ENCODE measurements at regions not wholly inside any gene's neighbourhood (a gene's known extent, or its start where the extent isn't known, plus 50 kb on each side); places are given as distances from the start of the nearest gene placed in this dataset.
"Not testable (repeated sequence)": the region's sequence is repeated elsewhere in the genome, so short reads cannot be mapped to it uniquely, and the experiment has no call there.

DNA sequence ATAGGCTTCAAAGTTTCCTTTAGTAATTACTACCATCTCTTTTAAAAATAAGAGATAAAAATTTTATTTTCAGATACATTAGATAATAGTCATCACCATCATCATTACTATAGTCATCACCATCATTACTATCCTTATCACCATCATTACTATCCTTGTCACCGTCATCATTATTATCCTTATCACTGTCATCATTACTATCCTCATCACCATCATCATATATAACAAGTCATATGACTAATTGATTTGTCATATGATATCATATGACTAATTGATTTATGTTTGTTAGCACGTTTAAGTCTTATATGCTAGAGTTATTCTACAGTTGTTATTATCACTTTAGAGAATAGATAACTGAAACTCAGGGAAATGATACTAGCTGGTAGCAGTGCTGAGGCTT, 382.1 kb upstream of the CDH18 start:
- DNase-seq: no peak

DNA sequence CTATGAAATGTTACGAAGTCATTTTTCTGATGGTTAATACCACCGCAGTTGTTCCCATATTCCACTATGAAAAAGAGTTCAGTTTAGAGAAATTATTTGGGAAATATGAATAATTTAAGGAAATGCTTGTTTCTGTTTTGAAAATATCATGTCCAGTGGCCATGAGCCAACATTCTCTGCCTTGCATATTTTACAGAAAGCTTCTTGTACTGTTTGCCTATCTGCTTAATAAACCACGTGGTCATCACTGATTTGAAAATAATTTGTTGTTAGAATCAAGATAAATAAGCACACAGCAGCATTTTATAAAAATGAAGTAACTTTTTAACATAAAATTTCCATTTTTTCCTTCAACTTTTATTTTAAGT, 381.5 kb upstream of the CDH18 start:
- no peak for DNase-seq

DNA sequence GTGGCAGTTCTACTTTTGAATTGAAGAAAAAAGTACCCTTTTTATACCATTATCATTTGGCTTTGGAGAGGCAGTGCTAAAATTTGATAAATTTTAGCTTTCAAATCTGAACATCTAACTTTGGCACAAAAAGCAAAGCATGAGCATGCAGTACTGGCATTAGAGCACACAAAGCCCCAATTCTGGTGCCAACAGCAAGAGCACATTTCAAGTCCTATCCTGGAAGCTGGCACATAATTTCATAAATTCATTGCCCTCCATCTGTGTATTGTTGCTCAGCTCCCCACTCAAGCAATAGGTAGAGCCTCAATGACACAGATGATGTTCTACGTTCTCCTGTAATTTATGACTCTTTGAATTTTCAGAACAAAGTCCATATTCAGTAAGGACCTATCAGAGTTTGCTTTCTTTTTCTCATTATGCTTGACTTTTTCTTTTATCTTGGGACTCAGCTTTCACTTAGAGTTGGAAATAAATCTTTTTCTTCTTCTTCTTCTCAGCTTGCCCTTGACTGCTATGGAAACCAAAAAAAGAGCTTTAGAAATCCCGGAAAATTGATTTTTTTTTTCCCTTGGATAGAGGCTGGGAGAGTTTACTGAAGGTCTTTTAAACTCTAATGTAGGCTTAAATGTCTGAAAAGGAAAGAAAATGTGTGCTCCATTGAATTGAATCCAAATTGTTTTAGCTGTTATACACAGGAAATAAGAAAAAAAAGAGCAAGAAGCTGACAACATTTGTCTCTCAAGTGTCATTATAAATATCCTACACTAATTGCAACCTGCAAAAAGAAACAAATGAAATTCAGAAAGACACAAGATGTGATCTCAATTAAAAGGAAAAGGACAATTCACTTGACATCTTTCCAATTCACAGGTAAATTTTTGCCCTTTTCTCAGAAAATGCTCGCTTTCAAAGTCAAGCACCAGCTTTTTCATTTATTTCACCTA, 380.8 kb upstream of the CDH18 start:
- no peak for DNase-seq

DNA sequence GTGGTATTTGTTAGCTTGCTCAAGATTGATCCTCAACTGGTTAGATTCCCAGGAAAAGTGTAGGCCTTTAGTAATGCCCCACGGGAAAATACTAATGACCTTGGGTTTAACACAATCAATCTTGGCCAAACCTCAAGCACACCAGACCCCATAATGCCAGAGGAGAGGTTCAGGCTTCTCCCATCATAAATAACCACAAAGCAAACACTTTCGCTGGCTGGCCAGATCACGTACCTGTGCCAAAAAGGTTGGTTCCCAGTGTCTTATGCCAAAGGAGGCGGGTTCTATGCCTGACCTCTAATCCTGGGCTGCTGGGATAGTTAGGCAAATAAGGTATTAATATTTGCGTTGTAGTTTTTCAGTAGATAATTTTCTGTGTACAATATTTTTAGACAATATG, 379.2 kb upstream of the CDH18 start:
- DNase-seq: no peak

DNA sequence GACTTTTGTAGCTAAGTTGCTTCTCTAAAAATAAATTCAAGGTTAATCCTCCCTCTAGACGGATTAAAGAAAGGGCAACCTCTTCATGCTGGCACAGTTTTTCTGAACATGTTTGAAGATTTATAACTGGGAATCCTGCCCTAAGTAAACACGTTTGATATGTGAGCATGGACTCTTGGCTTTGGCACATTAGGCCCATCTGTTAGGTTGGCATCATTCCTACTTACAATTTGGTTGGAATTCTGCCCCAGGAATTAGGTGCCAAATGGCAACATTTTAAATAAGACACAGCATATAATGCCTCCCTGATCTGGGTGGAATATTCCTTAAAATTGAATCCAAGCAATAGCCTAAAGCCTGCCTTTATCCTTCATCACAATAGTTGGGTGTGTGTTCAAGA, 372.3 kb upstream of the CDH18 start:
- DNase-seq: peak; percentile 37

DNA sequence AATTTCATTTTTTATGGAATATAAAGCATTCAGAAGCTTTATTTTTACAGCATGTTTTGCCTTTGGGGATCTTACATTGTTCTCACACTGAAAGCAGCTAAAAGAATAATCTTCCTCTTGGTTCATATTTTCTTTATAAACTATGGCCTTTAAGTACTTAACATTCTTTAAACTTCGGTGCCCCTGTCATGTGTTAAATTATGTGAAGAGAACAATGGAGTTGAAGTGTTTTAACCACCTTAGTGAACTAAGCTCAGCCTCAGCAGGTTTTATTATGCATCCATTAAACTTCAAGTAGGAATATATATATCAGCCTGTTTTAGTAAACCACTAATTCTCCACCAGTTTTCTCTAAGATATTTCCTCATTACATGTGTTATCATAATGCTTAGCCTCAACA, 371.4 kb upstream of the CDH18 start:
- no peak for DNase-seq

DNA sequence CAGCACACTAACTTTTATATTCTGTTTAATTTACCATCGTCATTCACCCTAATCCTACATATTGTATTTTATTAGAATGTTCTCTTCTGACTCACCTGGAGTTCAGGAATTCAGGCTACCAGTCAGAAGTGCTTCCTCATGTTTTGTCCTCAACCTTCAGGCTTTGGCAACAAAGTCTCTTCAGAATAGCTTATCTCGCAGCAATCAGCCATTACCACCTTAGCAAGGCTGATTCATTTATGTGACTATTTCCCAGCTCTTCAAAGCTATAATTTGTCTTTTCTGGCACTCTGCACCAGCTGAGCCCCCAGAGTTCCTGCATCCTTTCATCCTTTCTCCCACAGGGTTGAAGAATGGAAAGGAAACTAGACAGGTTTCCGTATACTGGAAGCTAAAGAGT, 365.5 kb upstream of the CDH18 start:
- no peak for DNase-seq

DNA sequence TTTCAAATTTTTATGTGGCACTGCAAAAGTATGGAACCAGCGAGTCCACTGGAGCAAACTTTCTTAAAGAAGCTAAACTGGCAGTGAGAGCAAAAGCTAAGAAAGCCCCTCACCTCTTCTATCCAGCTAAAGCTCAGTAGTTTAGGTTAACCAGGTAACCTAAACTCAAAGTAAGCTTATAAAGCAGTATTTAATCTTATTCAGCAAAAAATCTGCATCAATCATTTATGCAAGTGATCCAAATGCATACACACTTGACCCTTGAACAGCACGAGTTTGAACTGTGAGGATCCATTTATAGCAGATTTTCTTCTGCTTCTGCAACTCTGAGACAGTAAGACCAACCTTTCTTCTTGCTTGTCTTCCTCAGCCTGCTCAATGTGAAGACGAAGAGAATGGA, 363.8 kb upstream of the CDH18 start:
- no peak for DNase-seq

DNA sequence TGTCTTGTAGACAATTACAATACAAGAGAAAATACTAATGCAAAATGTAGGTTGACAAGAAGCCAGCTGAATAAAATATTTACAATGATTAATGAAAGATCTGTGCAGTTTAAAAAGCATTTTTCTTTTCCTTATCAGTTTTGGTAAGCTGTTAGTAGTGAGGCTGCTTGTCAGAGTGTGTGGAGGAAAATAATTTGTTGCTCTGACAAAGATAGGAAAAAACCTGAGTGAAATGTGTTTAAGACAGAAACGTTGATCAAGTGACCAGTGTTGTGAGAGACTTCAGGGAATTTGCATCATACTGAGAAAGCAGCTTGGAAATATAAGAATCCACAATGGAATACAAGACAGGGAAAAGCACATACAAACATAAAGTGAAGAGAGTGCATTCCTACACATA, 360.3 kb upstream of the CDH18 start:
- DNase-seq: no peak

DNA sequence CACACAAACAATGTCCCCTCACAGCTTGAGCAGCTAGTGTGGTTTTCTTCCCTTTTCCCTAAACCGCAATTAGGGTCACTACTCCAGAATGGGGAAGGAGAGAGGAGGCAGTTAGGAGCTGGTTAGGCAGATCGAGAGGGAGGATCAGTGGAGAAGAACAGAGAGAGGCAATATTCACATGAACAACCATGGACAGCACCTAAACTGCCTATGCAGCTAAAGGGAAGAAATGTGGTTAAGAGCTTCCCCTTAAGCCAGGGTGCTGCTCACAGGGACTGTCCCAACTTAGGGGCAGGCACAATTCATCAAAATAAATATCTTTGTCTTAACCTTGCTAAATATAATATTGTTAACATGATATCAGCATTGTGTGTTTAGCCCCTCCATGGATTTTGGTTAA, 359.3 kb upstream of the CDH18 start:
- no peak for DNase-seq

DNA sequence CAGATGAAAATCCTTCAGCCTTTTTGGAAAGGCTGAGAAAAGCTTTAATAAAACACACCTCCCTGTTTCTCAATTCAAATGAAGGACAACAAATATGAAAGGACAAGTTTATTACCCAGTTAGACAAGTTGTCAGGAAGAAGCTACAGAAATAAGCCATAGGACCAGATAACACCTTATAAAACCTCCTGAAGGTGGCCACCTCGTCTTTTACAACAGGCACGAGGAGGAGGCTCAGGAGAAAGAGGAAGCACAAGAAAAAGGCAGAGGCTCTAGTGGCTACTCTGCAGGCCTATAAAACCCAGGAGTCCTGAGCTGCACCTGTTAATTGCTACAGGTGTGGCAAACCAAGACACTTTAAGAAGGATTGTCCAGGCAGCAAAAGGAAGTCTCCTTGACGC, 352.1 kb upstream of the CDH18 start:
- DNase-seq: no peak

DNA sequence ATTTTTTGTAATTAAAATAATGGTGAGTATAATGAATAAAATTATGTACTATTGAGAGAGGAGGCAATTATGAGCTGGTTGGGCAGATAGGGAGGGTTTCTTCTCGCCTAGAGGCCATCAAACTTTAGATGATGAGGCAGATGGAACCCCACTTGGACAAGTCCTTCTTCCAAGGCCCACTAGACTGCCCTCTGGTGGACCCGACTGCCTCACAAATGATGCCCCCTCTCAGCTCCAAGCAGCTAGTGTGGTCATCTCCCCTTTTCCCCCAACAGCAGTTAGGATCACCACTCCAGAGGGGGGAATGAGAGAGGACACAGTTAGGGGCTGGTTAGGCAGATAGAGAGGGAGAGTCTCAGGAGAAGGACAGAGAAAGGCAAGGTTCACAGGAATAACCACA, 348.0 kb upstream of the CDH18 start:
- peak; percentile 9 for DNase-seq

DNA sequence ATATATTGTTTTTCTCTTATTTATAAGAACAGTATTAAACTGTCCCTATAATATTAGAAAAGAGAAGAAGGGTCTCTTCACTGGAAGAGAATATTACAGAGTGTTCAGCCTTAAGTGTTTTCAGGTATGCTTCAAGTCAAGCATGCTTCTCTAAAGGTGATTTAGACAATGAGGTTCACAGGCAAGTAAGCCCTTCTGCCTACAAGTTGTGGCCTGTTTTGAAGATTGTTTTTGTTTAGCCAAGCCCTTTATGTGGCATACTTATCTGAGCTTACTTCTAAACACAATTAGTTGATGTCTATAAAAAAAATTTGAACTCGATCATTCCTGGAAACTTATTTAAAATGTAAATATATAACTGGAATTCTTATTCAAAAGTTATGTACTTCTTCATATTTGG, 343.8 kb upstream of the CDH18 start:
- no peak for DNase-seq

DNA sequence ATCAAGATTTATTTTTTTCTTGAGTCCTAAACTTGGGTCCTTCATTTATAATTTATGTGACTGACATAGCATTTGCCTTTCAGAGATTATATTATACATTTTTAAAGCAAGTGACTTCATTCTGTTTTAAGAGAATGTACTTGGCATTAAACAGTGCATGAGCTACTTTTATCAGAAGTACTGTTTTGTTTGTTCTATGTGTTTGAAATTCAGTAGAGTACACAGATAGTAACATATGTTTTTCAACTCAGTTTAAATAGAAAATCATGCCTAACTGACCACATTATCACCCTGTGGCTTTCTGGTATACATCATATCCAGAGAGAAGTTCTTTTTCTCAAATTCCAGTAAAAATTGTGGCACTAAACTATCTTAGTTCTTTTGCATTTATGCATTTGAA, 335.3 kb upstream of the CDH18 start:
- no peak for DNase-seq

DNA sequence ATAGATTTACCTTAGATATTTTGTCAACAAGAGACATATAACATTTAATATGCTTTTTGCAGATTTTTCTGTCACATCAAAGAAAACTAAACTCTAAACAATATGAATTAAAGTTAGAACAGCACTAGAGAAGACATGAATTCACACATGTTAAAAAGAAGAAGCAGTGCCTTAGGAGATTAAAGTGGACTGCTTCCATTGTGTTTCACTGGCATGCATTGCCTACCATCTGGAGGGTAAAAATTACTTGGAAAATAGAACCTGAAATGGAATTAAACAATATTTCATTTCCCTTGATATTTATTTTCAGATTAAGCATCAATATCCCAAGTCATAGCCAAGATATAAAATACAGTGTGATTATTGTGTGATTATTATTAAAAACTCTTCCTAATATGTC, 319.4 kb upstream of the CDH18 start:
- no peak for DNase-seq

DNA sequence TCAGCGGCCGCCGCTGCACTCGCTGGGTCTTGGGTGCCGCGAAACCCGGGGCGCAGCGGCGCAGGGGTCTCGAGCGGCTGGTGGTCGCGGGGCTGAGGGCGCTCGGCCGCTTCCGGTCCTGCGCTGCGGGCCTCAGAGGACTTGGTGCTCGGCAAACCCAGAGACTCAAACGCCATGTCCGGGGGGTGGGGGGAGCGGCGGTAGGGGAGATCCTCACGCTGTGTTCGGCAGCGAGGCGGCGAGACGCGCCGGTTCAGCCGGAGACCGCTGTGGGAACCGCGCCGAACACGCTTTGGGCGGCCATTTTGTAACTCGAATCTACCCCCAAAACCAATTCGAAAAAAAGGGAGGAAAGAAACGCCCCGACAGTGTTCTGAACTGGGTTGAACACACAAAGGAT, 317.5 kb upstream of the CDH18 start:
- no peak for DNase-seq

DNA sequence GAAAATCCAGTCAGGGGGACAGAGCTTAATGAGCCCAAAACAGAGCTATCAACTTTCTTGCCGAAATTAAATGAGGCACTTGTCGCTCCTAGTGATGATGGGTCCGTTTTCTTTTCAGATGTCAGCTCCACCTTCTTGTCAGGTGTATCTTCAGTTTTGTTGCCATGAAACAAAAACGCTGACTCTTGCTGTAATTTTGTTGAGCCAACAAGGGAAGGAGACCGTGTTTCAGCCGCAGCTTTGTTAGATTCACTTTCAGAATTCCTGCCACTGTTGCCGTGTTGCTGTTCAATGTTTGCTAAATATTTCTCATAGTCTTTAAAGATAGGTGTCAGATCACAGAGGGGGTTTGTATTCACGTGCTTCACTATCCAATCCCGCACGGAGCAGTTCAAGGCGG, 316.6 kb upstream of the CDH18 start:
- not testable (repeated sequence) for DNase-seq

DNA sequence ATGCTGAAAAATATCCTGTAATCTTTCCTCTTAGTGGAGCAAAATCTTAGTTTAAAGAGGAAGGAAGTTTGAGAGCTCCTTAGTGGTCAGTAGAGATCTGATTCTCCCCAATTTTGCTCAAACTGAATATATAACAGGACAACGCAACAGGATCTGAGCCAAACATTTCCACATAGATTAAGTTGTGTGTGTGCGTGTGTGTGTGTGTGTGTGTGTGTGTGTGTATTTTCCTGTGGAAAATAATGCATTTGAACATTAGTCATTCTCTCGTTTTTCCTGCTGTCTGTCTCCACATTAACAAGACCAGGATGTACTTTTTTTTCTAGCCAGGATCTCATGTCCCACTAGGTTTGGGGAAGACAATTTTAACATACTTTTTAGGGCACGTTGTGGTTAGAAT, 312.1 kb upstream of the CDH18 start:
- no peak for DNase-seq

DNA sequence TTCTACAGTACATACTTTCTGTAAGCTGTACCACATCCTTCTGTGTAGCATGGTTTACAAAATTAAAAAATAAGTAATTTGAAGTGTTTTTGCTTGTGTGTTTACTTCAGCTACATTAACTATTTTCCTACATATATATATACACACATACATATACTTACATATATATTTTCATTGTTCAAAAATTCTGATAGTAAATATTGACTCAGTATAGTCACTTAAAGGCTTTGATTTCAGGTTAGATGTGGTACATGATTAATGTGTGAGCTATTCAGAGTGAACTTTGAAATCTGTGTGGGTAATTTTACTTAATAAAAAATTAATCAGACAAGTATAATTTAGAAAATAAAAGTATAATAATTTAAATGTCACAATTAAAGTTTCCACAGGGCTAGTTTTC, 306.7 kb upstream of the CDH18 start:
- DNase-seq: no peak

DNA sequence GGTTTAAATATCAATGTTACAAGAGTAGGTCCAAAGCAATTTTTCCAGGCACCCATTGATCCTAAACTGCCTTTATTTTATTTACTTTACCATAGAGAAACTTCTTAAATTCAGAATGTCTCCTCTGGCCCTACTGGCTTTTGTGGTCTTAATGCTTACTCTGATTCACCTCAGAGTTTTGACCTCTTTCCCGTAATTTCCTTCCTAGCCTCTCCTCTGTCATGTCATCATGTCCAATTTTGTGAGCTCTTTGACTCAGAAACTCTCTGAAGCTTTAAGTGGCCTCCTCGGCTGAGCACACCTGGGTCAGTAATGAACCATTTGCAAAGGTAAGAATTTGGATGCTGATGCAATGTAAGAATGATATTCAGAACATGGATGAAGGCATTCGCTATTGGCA, 303.8 kb upstream of the CDH18 start:
- no peak for DNase-seq

DNA sequence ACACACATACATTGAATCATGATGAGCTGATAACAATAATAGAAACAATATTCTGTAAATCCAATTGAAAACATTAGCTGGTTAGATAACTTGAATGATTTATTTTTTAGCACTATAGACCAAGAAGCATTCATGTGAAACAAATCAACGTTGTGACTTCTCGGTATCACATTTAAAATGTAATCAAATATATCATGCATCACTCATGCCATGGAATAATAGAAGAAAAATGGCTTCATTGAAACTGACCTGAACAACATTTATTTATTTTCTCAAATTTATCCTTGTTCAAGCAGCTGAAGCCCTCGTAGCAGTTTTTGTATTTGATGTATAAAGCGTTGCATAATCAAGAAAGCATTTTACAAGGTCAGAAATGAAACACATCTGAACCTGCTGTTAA, 299.6 kb upstream of the CDH18 start:
- no peak for DNase-seq

DNA sequence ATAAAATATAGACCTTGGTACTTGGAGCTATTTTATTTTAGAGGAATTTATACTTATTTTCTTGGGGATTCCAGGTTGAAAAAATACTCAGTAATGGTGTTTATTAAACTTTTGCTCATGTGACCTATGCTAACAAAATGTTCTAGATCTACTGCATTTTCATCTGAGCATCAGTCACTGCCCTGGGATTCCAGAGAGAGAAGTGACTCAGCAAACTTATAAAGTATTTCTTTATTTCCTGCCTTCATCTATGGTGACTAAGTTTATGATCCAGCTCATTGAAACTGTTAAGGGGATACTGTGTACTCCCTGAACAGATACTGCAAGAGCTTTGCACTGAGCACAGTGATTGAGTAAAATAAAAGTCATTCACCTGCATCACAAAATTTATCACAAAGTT, 298.5 kb upstream of the CDH18 start:
- DNase-seq: no peak

DNA sequence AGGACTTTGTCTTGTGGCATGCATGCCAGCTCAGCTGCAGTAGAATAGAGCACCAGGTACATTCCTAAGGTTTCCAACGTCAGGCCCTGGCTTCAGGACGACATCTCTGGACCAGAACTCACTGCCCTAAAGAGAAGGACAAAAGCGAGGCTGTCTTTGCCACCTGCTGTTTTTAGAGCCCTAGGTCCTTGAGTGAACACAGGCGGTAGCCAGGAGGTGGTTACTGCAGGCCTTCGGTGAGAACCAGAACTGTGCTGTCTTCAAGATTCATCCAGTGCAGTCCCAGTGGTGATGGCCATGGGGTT, 288.9 kb upstream of the CDH18 start:
- DNase-seq: no peak

DNA sequence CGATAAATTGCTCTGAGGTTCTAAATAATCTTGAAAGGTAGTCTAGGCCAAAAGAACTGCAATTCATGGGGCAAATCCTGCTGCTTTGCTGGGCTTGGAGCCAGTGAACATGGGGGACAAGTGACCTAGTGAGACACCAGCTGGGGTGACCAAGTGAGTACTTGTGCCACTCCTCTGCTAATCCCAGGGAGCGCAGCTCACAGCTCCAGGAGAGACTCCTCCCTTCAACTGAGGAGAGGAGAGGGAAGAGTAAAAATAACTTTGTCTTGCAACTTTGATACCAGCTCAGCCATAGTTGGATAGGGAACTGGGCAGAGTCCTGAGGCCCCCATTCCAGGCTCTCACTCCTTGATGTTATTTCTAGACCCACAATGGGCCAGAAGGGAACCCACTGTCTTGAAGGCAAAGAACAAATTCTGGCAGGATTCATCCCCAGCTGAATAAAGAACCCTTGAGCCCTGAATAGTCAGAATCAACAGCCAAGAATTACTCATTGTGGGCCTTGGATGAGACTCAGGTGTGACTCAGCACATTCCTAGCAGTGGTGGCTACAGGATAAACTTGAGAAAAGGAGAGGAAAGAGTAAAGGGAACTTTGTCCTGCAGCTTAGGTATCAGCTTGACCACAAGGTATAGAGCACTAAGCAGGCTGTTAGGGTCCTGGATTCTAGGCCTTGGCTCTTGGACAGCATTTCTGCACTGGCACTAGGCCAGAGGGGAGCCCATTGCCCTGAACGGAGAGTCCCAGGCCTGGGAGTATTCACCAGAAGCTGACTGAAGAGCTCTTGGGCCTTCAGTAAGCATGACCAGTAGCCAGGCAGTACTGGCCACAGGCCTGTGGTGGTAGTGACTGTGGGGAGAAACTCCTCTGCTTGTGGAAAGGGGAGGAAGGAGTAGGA, 288.3 kb upstream of the CDH18 start:
- DNase-seq: no peak

DNA sequence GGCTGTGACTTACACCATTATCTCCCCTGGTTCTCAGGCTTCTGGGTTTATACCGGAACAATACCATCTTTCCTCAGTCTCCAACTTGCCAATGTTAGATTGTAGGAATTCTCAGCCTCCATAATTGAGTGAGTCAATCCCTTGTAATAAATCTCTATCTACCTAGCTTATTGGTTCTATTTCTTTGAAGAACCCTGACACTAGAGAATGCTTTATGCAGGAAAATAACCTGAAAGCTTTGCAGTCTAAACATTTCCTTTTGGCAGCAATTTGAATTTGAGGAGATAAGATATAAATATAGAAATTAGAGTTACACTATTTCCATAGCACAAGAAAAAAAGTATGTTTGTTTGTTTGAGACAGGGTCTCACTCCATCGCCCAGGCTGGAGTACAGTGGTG, 278.1 kb upstream of the CDH18 start:
- no peak for DNase-seq

Measured in NCI-H82 (cell line).